ENCODE measurements at regions not wholly inside any gene's neighbourhood (a gene's known extent, or its start where the extent isn't known, plus 50 kb on each side); places are given as distances from the start of the nearest gene placed in this dataset.
"Not testable (repeated sequence)": the region's sequence is repeated elsewhere in the genome, so short reads cannot be mapped to it uniquely, and the experiment has no call there.

GRCh38 chr3:137820366-137820765 is 56.3 kb downstream of the SOX14 start:
- DNase-seq: no peak

DNA sequence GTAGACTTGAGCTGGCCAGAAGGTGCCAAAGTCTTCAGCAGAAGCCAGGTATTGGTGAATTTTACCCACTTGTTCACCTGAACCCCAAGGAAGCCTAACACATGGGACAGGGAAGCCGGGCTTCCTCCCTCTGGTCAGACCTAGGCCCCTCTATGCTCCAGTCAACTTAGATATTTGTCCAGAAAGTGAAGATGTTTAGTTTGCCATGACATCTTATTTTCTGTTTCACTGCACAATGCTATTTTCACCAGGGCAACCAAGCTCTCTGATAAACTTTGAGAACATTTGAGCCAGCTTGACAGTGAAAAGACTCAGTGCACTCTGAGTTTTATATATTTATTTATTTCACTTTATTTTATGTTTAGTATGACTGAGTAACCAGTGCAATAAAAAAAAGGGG is 71.0 kb downstream of the SOX14 start:
- DNase-seq: no peak

DNA sequence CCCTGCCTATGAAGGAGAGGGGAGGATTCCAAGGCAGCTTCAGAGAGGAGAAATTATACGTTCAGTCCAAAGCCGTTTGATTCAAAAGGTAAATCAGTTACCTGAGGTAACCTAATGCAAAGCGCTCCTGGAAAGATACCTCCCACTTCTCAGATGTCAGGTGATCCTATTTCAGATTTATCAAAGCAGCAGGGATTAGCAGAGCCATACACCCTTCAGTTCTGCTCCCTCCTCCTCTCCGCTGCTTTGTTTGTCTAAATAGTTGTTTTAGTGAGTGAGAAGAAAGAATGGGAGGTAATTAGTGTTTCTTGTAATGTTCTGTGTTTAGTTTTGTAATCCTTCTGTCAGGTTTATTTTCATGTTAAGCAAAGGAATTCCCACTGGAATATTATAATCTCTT is 81.1 kb downstream of the SOX14 start:
- no peak for DNase-seq

DNA sequence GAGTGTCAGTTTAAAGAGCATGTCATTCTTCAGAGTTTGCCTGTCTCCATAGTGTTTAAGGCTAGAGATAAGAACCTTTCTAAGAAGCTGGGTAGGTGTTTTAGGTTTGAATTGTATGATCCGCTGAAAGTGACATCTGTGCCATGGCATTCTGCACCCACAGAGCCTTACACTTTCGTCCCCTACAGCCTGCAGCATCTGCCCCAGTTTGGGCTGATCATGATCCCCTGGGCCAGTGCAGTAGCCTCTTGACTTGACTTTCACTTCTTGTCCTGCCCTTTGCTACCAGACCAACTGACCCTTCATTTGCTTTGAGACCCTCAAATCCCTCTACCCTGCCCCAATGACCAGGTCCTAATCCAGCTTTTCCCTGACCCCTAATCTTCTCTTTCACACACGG is 81.6 kb downstream of the SOX14 start:
- DNase-seq: no peak

GRCh38 chr3:137852391-137852830 is 88.3 kb downstream of the SOX14 start:
- no peak for DNase-seq

GRCh38 chr3:137854533-137855261 is 90.6 kb downstream of the SOX14 start:
- no peak for DNase-seq

DNA sequence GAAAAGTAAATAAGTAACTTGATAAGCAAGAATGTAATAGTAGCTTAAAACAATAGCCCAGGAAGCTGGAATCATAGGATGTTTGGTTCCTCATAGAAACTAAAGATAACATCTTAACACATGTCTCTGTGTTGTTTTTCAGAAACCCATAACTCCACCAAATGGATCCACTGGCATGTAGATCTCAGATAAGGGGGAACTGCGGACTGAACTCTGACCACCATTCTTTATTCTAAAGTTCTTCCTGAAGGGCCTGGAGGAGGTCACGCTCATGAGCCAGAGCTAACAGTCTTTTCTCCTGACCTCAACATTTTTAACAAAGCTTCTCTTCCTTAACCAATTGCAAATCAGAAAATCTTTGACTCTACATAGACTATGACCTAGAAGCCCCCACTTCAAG is 101.9 kb downstream of the SOX14 start:
- DNase-seq: no peak

DNA sequence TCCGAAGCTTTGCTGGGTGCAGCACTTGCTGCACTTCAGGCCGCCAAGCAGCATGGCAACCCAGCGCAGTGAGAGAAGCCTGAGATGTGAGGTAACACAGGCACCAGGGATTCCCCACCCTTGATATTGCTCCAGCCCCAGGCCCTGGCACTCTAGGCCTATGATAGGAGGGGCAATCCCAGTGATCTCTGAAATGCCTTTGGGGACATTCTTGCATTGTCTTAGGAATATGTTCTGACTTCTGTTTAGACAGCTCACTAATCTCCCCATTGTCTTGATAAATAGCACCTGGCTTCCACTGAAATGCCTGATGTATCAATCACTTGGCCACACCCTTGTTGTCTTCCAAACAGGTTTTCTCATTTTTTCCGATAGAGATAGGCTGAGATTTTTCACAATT is 102.8 kb downstream of the SOX14 start:
- no peak for DNase-seq

GRCh38 chr3:137867611-137868010 is 103.5 kb downstream of the SOX14 start:
- DNase-seq: no peak

- DNase-seq: no peak
Observed at GRCh38 chr3:137869022-137869421, 104.9 kb downstream of the SOX14 start.

DNA sequence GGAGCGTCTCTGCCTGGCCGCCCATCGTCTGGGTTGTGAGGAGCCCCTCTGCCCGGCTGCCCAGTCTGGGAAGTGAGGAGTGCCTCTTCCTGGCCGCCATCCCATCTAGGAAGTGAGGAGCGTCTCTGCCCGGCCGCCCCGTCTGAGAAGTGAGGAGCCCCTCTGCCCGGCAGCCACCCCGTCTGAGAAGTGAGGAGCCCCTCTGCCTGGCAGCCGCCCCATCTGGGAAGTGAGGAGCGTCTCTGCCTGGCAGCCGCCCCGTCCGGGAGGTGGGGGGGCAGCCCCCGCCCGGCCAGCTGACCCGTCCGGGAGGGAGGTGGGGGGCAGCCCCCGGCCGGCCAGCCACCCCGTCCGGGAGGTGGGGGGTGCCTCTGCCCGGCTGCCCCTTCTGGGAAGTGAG is 108.5 kb downstream of the SOX14 start:
- DNase-seq: not testable (repeated sequence)

GRCh38 chr3:137896842-137897241 is 113.1 kb upstream of the CLDN18 start:
- DNase-seq: not testable (repeated sequence)

- no peak for DNase-seq
Observed at GRCh38 chr3:137906985-137907649, 102.8 kb upstream of the CLDN18 start.

DNA sequence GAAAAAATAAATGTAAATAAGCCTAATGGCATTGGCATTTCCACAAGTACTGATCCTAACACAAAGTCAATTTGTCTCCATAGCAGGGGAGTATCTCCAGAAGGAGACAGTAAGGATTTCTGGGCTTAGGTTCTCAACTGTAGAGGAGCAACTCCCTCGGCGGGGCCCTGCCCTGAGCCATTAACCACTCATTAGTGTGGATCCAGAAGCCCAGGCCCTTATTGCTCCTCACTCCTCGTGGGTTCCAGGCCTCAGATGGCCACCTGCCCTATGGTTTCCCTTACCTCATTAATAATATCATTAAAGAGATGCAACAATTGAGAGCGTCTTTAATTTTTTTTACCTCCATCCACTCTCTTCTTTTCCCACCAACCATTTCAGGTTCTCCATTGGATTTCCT is 85.3 kb upstream of the CLDN18 start:
- no peak for DNase-seq

GRCh38 chr3:137925080-137925479 is 84.9 kb upstream of the CLDN18 start:
- DNase-seq: no peak

DNA sequence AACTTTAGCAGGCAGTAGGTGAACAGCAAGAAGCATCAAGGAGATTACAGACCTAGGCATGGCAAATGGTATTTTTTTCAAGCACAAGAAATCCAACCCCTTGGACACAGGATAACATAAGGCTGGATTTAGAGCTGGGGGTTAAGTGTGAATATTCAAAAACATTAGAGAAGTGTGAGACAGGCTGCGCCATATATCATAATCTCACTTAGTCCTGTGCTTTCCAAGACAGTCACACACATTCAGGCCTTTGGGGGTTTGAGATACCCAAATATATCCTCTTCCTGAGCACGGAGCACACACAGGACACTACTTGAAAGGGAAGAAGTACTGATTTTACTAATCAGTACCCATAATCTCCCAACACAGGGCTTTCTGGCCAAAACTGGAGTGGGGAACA is 83.0 kb upstream of the CLDN18 start:
- DNase-seq: no peak

- DNase-seq: no peak
Observed at GRCh38 chr3:137930976-137931375, 79.0 kb upstream of the CLDN18 start.

- DNase-seq: no peak
Observed at GRCh38 chr3:137938876-137939275, 71.1 kb upstream of the CLDN18 start.

DNA sequence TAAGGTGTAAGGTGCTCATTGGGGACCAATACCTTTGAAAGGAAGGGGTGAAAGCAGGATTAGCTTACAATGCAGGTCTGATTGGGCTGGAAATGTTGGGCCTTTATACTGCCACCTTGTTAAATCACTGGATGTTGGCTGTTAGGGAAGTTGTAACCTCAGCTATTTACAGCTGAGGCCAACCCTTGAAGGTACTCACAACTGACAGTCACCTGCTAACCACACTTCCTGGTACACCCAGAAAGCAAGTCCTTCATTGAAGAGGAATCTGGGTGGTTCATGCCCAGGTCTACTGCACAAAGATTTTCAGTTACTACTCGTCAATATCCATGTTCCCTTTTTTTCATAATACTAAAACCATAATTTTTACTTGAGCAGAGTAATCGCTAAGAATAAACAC is 65.4 kb upstream of the CLDN18 start:
- no peak for DNase-seq

DNA sequence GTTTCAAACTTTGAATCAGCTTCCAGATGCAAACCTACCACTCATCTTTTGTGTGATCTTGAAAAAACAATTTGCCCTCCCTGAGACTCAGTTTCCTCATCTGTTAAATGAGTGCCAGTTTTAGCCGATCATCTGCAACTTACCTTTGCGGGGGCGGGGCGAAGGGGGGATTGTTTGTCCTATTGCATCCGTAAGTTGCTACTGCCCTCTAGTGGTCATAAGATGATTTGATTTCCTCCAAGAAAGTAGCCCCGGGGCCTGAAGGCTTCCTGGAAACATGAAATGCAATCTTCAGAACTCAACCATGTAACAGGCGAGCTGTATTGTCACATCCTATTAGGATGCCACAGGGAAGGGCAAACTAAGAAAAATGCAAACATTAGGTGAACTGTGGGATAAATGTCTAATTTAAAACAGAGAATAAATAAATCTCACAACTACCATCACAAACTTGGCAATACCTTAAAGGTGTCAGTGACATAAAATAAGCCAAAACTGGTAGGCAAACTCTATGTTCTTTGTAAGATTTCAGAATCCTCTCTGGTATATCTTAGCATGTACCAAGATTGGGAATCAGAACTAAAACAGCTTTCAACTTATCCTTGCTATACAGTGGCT is 63.5 kb upstream of the CLDN18 start:
- peak; percentile 53 for DNase-seq

GRCh38 chr3:137947117-137947516 is 62.8 kb upstream of the CLDN18 start:
- DNase-seq: no peak

- no peak for DNase-seq
Observed at GRCh38 chr3:137948400-137949072, 61.4 kb upstream of the CLDN18 start.

DNA sequence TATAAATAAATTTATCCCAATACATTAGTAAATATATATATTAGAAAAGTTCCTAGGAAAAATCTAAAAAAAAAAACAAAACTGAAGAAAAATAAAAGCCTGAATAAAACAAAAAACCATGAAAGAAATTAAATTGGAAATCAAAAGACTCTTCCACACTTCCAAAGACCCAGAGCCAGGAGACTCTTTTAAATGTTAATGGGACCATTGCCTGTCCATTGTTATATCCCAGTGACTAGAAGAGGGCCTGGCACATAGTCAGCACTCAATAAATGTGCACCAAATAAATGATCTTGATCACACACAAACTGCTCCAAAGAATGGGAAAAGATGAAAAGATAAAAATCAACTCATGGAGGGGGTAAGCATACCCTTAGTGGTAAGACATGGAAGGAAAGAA is 51.3 kb upstream of the CLDN18 start:
- DNase-seq: no peak
